Bronchial epithelial cell (primary cell): ENCODE measurements at regions not wholly inside any gene's neighbourhood (a gene's known extent, or its start where the extent isn't known, plus 50 kb on each side); places are given as distances from the start of the nearest gene placed in this dataset.

Source experiments
- DNase-seq: peaks from one replicate; pipeline ENCODE4 v3.0.0-alpha.2; 2010; ENCODE audit warnings: low read depth
- FAIRE-seq: peaks from 2 replicates; lab custom pipeline; 2011; peaks lifted over from hg19 to GRCh38; lab: Jason Lieb, UNC
- H3K27me3 ChIP-seq: 2 replicates; pipeline ENCODE4 v1.5.1; 2011; ENCODE audit warnings: low read length; ENCODE audit not compliant: control insufficient read depth, insufficient read depth
- H3K36me3 ChIP-seq: 2 replicates; pipeline ENCODE4 v1.5.1; 2011; ENCODE audit warnings: low read length; ENCODE audit not compliant: control insufficient read depth, insufficient read depth
- H3K4me3 ChIP-seq: 2 replicates; pipeline ENCODE4 v1.5.1; 2011; ENCODE audit warnings: mild to moderate bottlenecking, low read depth, low read length, control low read depth
- TF ChIP-seq, protein P1 (sequence below): IDR thresholded peaks from 2 replicates; pipeline ENCODE4 v1.5.1; 2011; ENCODE audit warnings: mild to moderate bottlenecking, moderate library complexity, low read length, control low read depth, inconsistent platforms; ENCODE audit not compliant: insufficient read depth, severe bottlenecking

DNA sequence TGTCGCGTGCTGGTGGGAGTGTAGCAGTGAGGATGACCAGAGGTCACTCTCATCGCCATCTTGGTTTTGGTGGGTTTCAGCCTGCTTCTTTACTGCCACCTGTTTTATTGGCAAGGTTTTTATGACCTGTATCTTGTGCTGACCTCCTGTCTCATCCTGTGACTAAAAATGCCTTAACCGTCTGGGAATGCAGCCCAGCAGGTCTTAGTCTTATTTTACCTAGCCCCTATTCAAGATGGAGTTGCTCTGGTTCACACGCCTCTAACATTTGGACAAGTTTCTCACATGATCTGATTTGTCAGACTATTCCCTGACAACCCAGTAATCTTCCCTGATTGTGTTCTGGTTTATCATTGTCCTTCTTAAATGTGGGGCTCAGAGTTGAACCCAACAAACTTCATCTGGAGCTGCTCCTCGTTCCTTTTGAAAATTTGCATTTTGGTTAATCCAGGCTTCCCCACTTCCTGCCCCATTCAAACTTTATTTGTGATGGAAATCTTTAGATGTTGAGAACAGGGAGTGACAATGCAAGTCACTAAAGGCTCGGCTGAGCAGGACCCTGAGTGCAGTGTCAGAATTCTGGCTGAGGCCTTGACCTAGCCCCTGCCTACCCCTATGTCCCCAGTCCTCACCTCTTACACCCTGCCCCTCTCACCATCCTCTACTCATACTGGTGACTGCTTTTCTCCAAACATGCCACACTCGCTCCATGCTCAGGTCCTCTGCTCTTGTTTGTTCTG lies 226.8 kb downstream of the STIM2 start:
- no peaks in the 10 kb centered on the region for H3K27me3 ChIP-seq
- DNase-seq, result no peak
- TF ChIP-seq, protein P1, sequence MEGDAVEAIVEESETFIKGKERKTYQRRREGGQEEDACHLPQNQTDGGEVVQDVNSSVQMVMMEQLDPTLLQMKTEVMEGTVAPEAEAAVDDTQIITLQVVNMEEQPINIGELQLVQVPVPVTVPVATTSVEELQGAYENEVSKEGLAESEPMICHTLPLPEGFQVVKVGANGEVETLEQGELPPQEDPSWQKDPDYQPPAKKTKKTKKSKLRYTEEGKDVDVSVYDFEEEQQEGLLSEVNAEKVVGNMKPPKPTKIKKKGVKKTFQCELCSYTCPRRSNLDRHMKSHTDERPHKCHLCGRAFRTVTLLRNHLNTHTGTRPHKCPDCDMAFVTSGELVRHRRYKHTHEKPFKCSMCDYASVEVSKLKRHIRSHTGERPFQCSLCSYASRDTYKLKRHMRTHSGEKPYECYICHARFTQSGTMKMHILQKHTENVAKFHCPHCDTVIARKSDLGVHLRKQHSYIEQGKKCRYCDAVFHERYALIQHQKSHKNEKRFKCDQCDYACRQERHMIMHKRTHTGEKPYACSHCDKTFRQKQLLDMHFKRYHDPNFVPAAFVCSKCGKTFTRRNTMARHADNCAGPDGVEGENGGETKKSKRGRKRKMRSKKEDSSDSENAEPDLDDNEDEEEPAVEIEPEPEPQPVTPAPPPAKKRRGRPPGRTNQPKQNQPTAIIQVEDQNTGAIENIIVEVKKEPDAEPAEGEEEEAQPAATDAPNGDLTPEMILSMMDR, result no peak

DNA sequence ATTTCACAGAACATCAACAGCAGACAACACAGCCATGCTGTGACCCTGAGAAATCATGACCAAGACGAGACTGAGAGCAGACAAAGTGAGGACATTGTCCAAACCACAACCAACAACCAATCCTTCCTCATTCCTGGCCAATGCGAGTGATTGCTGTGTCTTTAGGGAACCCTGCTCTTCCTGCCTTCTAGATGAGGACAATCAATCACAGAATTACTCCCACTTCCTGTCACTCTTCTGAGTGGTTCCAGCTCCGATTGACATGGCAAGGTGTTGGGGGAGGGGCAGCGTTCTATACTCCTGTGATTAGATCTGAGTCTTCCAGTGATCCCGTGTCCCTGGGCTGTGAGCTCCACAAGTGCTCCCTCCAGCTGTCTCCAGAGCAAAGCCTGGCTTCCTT lies 227.8 kb downstream of the STIM2 start:
- FAIRE-seq, result peak; percentile 50
- Histone ChIP-seq H3K4me3 (no peak overlapping the region), H3K36me3 (no peaks in the 10 kb centered on the region), H3K27me3 (no peaks in the 10 kb centered on the region)
- TF ChIP-seq, protein P1, result no peak
- DNase-seq, result no peak

More for the DNA sequence above, 226.8 kb downstream of the STIM2 start:
- H3K4me3 ChIP-seq, result no peak overlapping the region
- no peaks in the 10 kb centered on the region for H3K36me3 ChIP-seq
- no peak for FAIRE-seq

DNA sequence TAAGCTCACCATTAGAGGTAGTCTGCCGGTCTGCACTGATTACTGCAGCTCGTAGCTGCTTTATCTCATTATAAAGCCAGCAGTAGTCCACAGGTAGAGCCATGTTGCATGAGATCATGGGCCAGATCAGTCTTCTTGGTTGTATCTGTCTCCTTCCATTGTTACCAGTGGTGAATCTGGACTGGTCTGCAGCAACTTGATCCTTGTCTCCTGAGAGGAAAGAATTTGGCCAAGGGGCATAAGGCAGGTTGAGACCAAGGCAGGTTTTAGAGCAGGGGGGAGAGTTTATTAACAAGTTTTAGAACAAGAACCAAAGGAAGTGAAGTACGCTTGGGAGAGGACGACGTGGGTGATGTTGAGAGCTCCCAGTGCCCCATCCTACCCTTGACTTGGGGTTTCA lies 228.5 kb downstream of the STIM2 start:
- no peak for DNase-seq
- no peak overlapping the region for H3K4me3 ChIP-seq
- H3K27me3 ChIP-seq, result no peaks in the 10 kb centered on the region
- H3K36me3 ChIP-seq, result no peaks in the 10 kb centered on the region
- FAIRE-seq, result no peak
- TF ChIP-seq, protein P1, result no peak

DNA sequence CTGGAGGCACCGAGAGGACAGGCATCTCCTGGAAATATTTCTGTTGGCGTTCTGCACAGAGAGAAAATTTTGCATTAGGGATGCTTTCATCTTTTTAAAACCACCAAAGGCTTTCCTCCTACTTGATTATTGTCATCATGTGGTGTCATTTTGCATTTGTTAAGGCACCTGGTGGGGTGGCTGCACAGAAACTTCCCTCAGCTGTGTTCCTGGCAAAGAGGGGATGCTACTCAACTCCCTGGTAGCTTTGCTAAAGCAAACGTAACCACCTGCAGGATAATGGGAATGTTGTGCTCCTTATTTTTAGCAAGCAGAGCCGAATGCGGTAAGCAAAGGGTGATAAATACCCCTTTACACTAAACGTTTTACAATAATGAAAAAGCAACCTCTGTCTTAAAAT lies 229.8 kb downstream of the STIM2 start:
- Histone ChIP-seq H3K36me3 (no peaks in the 10 kb centered on the region), H3K27me3 (no peaks in the 10 kb centered on the region), H3K4me3 (no peak overlapping the region)
- DNase-seq, result no peak
- FAIRE-seq, result no peak
- TF ChIP-seq, protein P1, result no peak

DNA sequence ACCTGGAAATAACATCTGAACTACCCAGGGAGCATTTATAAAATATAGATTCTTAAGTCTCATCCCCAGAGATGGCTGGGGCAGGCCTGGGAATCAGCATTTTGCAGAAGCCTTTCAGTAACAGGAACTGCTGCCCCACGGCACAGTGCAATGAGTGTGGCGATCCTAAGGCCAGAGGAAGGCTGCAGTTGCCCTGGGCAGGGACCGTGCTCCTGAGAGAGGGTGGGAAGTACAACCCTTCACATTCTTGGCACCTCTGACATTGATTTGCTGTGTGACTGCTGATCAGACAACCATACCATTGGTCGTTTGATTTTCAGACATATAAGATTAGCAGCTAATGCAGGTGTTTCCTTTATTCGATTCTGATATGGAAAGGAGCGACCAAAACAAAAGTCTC lies 233.6 kb downstream of the STIM2 start:
- H3K36me3 ChIP-seq, result no peaks in the 10 kb centered on the region
- FAIRE-seq, result no peak
- DNase-seq, result no peak
- H3K4me3 ChIP-seq, result no peak overlapping the region
- TF ChIP-seq, protein P1, result no peak
- H3K27me3 ChIP-seq, result no peaks in the 10 kb centered on the region

DNA sequence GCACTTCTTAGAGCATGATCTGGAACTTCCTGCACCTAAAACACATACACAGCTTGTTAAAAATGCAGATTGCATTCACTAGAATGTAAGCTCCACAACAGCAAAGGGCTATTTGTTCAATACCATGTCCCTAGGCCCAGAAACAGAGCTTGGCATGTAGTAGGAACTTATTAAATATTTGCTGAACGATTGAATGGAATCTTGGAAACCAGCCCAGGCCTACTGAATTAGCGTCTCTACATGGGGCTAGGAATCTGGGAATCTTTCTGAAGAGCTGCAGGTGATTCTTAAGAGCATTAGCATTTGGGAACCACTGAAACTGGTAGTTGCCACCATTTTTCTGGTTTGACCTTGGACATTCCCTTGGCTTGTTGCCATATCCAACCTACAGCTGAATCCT lies 234.1 kb downstream of the STIM2 start:
- TF ChIP-seq, protein P1, result no peak
- Histone ChIP-seq H3K27me3 (no peaks in the 10 kb centered on the region), H3K4me3 (no peak overlapping the region), H3K36me3 (no peaks in the 10 kb centered on the region)
- FAIRE-seq (no peak), DNase-seq (no peak)
